Thoracic aorta (tissue), 2 donors: ENCODE measurements at regions not wholly inside any gene's neighbourhood (a gene's known extent, or its start where the extent isn't known, plus 50 kb on each side); places are given as distances from the start of the nearest gene placed in this dataset.

ENCODE experiments used
- ATAC-seq: fragments of 150-250 bp; one replicate; pipeline ENCODE4 v1.8.0; 2017; ENCODE audit warnings: low read depth; ENCODE audit not compliant: insufficient number of reproducible peaks, low FRiP score
- DNase-seq: peaks from one replicate; pipeline ENCODE4 v3.0.0-alpha.2; 2020; ENCODE audit warnings: low spot score
- H3K27ac ChIP-seq, 2 donors: fragments of 200-600 bp; sonication (generic); 1 replicate in 1 of 2; 2 replicates in 1 of 2; pipeline ENCODE4 v1.5.1; 2016; ENCODE audit warnings: mild to moderate bottlenecking in 2 of 2, moderate library complexity in 2 of 2
- H3K27me3 ChIP-seq: fragments of 200-600 bp; sonication (generic); replicated peaks from 2 replicates; pipeline ENCODE4 v1.6.0; 2016; ENCODE audit warnings: mild to moderate bottlenecking; ENCODE audit not compliant: insufficient read depth
- H3K36me3 ChIP-seq: fragments of 200-600 bp; sonication (generic); one replicate; pipeline ENCODE4 v1.5.1; 2016
- H3K4me1 ChIP-seq, 2 donors: fragments of 200-600 bp; sonication (generic); 1 replicate in 1 of 2; 2 replicates in 1 of 2; pipeline versions ENCODE4 v1.5.1 to v1.6.0; 2016; ENCODE audit warnings: low read depth in 2 of 2, mild to moderate bottlenecking in 1 of 2; ENCODE audit not compliant: control insufficient read depth in 1 of 2
- H3K4me3 ChIP-seq: fragments of 200-600 bp; sonication (generic); 2 replicates; pipeline ENCODE4 v1.5.1; 2016; ENCODE audit warnings: mild to moderate bottlenecking
- H3K9me3 ChIP-seq: fragments of 200-600 bp; sonication (generic); 2 replicates; pipeline ENCODE4 v1.5.1; 2016
- CTCF ChIP-seq: fragments of 200-600 bp; sonication (generic); IDR thresholded peaks from one replicate; pipeline ENCODE4 v1.5.1; 2019; ENCODE audit warnings: antibody characterized with exemption

- TF ChIP-seq CTCF = no peak
- Histone ChIP-seq H3K4me1 (no peaks in the 10 kb centered on the region), H3K27me3 (no peaks in the 10 kb centered on the region), H3K36me3 (no peaks in the 10 kb centered on the region), H3K9me3 (no peaks in the 10 kb centered on the region), H3K4me3 (no peak overlapping the region), H3K27ac (no peak overlapping the region)
- ATAC-seq = no peak
- DNase-seq = no peak
These were observed 477.8 kb downstream of the HINT1 start for GRCh38 chr5:130687085-130687733.

- ATAC-seq (no peak), DNase-seq (no peak)
- TF ChIP-seq CTCF = no peak
- H3K9me3 ChIP-seq = no peaks in the 10 kb centered on the region
- no peaks in the 10 kb centered on the region for H3K27me3 ChIP-seq
- no peak overlapping the region for H3K4me3 ChIP-seq
- no peaks in the 10 kb centered on the region for H3K4me1 ChIP-seq
- H3K36me3 ChIP-seq = no peaks in the 10 kb centered on the region
- no peak overlapping the region for H3K27ac ChIP-seq
These were observed 486.4 kb downstream of the HINT1 start for GRCh38 chr5:130678637-130679036.

- DNase-seq = no peak
- H3K4me3 ChIP-seq = no peak overlapping the region
- H3K9me3 ChIP-seq = no peaks in the 10 kb centered on the region
- no peak for TF ChIP-seq CTCF
- H3K27me3 ChIP-seq = no peaks in the 10 kb centered on the region
- no peak for ATAC-seq
- H3K4me1 ChIP-seq = no peaks in the 10 kb centered on the region
- H3K36me3 ChIP-seq = no peaks in the 10 kb centered on the region
- no peak overlapping the region for H3K27ac ChIP-seq
These were observed 498.6 kb downstream of the HINT1 start for GRCh38 chr5:130666462-130666861.

GRCh38 chr5:130652176-130652575 is 512.9 kb downstream of the HINT1 start:
- DNase-seq = no peak
- Histone ChIP-seq H3K9me3 (no peaks in the 10 kb centered on the region), H3K36me3 (no peaks in the 10 kb centered on the region), H3K27me3 (no peaks in the 10 kb centered on the region), H3K27ac (no peak overlapping the region), H3K4me1 (no peaks in the 10 kb centered on the region), H3K4me3 (no peak overlapping the region)
- no peak for ATAC-seq
- TF ChIP-seq CTCF = no peak

GRCh38 chr5:130651440-130651839 is 513.6 kb downstream of the HINT1 start:
- no peaks in the 10 kb centered on the region for H3K27me3 ChIP-seq
- no peaks in the 10 kb centered on the region for H3K9me3 ChIP-seq
- H3K27ac ChIP-seq = no peak overlapping the region
- H3K36me3 ChIP-seq = no peaks in the 10 kb centered on the region
- H3K4me3 ChIP-seq = no peak overlapping the region
- ATAC-seq = no peak
- TF ChIP-seq CTCF = no peak
- no peak for DNase-seq
- no peaks in the 10 kb centered on the region for H3K4me1 ChIP-seq
